IMR-90 (cell line): ENCODE measurements at regions not wholly inside any gene's neighbourhood (a gene's known extent, or its start where the extent isn't known, plus 50 kb on each side); places are given as distances from the start of the nearest gene placed in this dataset.
"Not testable (repeated sequence)": the region's sequence is repeated elsewhere in the genome, so short reads cannot be mapped to it uniquely, and the experiment has no call there.

Experiments used
- ATAC-seq: fragments of 200-7000 bp; cut with Tn5 transposase; 2 replicates; pipeline ENCODE4 v1.9.1; 2020; ENCODE audit warnings: low read depth, mild to moderate bottlenecking, moderate library complexity
- BruUV-seq: library from RNA; stranded (reverse); fragments of 400-500 nt; replicated peaks from 2 replicates; lab custom pipeline; 2021; lab: Mats Ljungman, UMichigan
- CTCF ChIA-PET: fragments of 300-600 bp; formaldehyde crosslinking; extraction: SDS; loops from one replicate; lab custom pipeline; 2021; ENCODE audit warnings: antibody characterized with exemption; lab: Yijun Ruan, JAX
- POLR2A ChIA-PET: fragments of 300-600 bp; sonication (Branson Sonifier 250); formaldehyde crosslinking; loops from one replicate; lab custom pipeline; 2022; ENCODE audit warnings: antibody characterized with exemption; ENCODE audit not compliant: unreplicated experiment; lab: Charles Lee
- DNase-seq: peaks from one replicate; pipeline ENCODE4 v3.0.0; 2013
- H2AFZ ChIP-seq: replicated peaks from 2 replicates; pipeline ENCODE3; 2013; ENCODE audit warnings: low read length, mild to moderate bottlenecking; ENCODE audit not compliant: poor library complexity
- H2AK5ac ChIP-seq: 2 replicates; pipeline ENCODE4 v1.6.1; 2013; ENCODE audit warnings: low read depth, low read length, inconsistent platforms
- H2AK9ac ChIP-seq: replicated peaks from 2 replicates; pipeline ENCODE3; 2013; ENCODE audit warnings: mild to moderate bottlenecking, low read depth, low read length, moderate library complexity; ENCODE audit not compliant: poor library complexity
- H2BK120ac ChIP-seq: 2 replicates; pipeline ENCODE4 v1.6.1; 2013; ENCODE audit warnings: low read depth, low read length, inconsistent platforms
- H2BK15ac ChIP-seq: 3 replicates; pipeline ENCODE4 v1.6.1; 2013; ENCODE audit warnings: low read depth, low read length, inconsistent platforms
- H2BK20ac ChIP-seq: 2 replicates; pipeline ENCODE4 v1.6.1; 2013; ENCODE audit warnings: low read depth, mild to moderate bottlenecking, inconsistent platforms, low read length, moderate library complexity
- H2BK5ac ChIP-seq: 2 replicates; pipeline ENCODE4 v1.6.1; 2013; ENCODE audit warnings: mild to moderate bottlenecking, low read depth, low read length, inconsistent platforms; ENCODE audit not compliant: poor library complexity, severe bottlenecking
- H3K14ac ChIP-seq: replicated peaks from 2 replicates; pipeline ENCODE4 v1.6.1; 2013; ENCODE audit warnings: low read depth, low read length, inconsistent platforms
- H3K18ac ChIP-seq: 2 replicates; pipeline ENCODE4 v1.6.1; 2013; ENCODE audit warnings: low read depth, low read length, control low read depth
- H3K23ac ChIP-seq: 2 replicates; pipeline ENCODE4 v1.6.1; 2013; ENCODE audit warnings: low read depth, low read length, inconsistent platforms
- H3K27ac ChIP-seq: 2 replicates; pipeline ENCODE4 v1.5.1; 2013; ENCODE audit warnings: mild to moderate bottlenecking, control low read depth, low read length; ENCODE audit not compliant: insufficient read depth
- H3K27me3 ChIP-seq: 2 replicates; pipeline ENCODE4 v1.6.1; 2013; ENCODE audit warnings: low read length; ENCODE audit not compliant: control insufficient read depth, insufficient read depth
- H3K36me3 ChIP-seq: 2 replicates; pipeline ENCODE4 v1.6.1; 2013; ENCODE audit warnings: low read length, mixed read lengths; ENCODE audit not compliant: control insufficient read depth, insufficient read depth
- H3K4ac ChIP-seq: 2 replicates; pipeline ENCODE4 v1.6.1; 2013; ENCODE audit warnings: low read depth, low read length, inconsistent platforms
- H3K4me1 ChIP-seq: 2 replicates; pipeline ENCODE4 v1.6.1; 2013; ENCODE audit warnings: low read length, mixed read lengths; ENCODE audit not compliant: control insufficient read depth, insufficient read depth
- H3K4me2 ChIP-seq: 2 replicates; pipeline ENCODE4 v1.6.1; 2013; ENCODE audit warnings: low read depth, mild to moderate bottlenecking, control low read depth, low read length, moderate library complexity
- H3K4me3 ChIP-seq: 2 replicates; pipeline ENCODE4 v1.5.1; 2013; ENCODE audit warnings: low read depth, mild to moderate bottlenecking, control low read depth, low read length, moderate library complexity; ENCODE audit not compliant: insufficient read depth
- H3K56ac ChIP-seq: 2 replicates; pipeline ENCODE4 v1.6.1; 2013; ENCODE audit warnings: low read length, inconsistent platforms; ENCODE audit not compliant: insufficient read depth; ENCODE audit errors: extremely low read depth
- H3K79me1 ChIP-seq, 2 experiments: 2 replicates each; pipeline ENCODE4 v1.6.1; 2013; ENCODE audit warnings: low read length in 2 of 2, inconsistent platforms in 1 of 2, low read depth in 1 of 2
- H3K9ac ChIP-seq: 2 replicates; pipeline ENCODE4 v1.6.1; 2013; ENCODE audit warnings: low read depth, low read length, control low read depth
- H3K9me1 ChIP-seq: 2 replicates; pipeline ENCODE4 v1.6.1; 2013; ENCODE audit warnings: low read length, inconsistent platforms; ENCODE audit not compliant: insufficient read depth
- H3K9me3 ChIP-seq: 2 replicates; pipeline ENCODE4 v1.6.1; 2013; ENCODE audit warnings: low read length; ENCODE audit not compliant: control insufficient read depth, insufficient read depth
- H4K20me1 ChIP-seq: 2 replicates; pipeline ENCODE4 v1.6.1; 2013; ENCODE audit warnings: low read length, inconsistent platforms; ENCODE audit not compliant: insufficient read depth
- H4K5ac ChIP-seq: 2 replicates; pipeline ENCODE4 v1.6.1; 2013; ENCODE audit warnings: mild to moderate bottlenecking, low read depth, low read length, control low read depth
- H4K8ac ChIP-seq, 2 experiments: 2 replicates each; pipeline ENCODE4 v1.6.1; 2013; ENCODE audit warnings: low read depth in 2 of 2, low read length in 2 of 2, control low read depth in 1 of 2, inconsistent platforms in 1 of 2
- H4K91ac ChIP-seq: 2 replicates; pipeline ENCODE4 v1.6.1; 2013; ENCODE audit warnings: low read depth, low read length, inconsistent platforms; ENCODE audit not compliant: insufficient read depth
- WGBS, 2 experiments: methylation state at CpG; one replicate each; pipeline versions ENCODE4 v1.1.5 to v1.1.7; 2013; ENCODE audit warnings: missing lambda C conversion rate in 2 of 2; ENCODE audit not compliant: insufficient read length in 1 of 2; ENCODE audit errors: extremely low coverage in 2 of 2; 5-methylcytosine and 5-hydroxymethylcytosine counted together
- dilution Hi-C: fragments of 300-500 bp; cut with HindIII; formaldehyde crosslinking; loops from one replicate; pipeline ENCODE4 v1.14.3; 2018; ENCODE audit warnings: low sequenced_read_pairs; ENCODE audit not compliant: unreplicated experiment
- in situ Hi-C: fragments of 300-500 bp; cut with MboI; formaldehyde crosslinking; loops from 3 replicates; pipeline ENCODE4 v1.14.3; 2019; ENCODE audit warnings: low sequenced_read_pairs, inconsistent platforms, mixed read lengths
- intact Hi-C: fragments of 100-400 bp; cut with micrococcal nuclease; formaldehyde crosslinking; loops from 2 replicates; pipeline ENCODE4 v1.10.0; 2022

DNA sequence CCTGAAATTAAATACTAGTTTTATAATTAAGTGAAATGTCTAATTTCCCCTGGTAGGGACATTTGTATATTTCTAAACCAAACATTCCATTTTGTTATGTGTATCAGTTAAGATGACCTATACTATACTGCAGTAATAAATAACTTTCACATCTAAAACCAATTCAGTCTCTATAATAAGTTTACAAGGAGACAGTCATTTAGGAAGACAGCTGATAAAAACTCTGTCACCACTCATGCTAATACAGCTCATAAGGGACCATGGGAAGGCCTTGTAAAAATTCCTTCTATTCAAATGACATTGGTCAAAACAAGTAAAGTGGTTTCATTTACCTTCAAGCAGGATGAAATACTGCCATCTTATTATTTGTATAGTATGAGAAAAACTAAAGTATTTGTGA is 128.4 kb upstream of the C1QTNF3 start:
- H4K8ac ChIP-seq, H3K4ac ChIP-seq, H2BK120ac ChIP-seq, H3K14ac ChIP-seq, H2AK5ac ChIP-seq, H3K23ac ChIP-seq, H2AFZ ChIP-seq, intact Hi-C loops, H3K27me3 ChIP-seq, H3K36me3 ChIP-seq, H2AK9ac ChIP-seq, CTCF ChIA-PET, H2BK20ac ChIP-seq, H3K9ac ChIP-seq, H2BK5ac ChIP-seq, H3K18ac ChIP-seq, H3K4me2 ChIP-seq, ATAC-seq, in situ Hi-C loops, H4K5ac ChIP-seq, H3K56ac ChIP-seq, POLR2A ChIA-PET, H2BK15ac ChIP-seq, H3K79me1 ChIP-seq, H3K9me3 ChIP-seq, H4K20me1 ChIP-seq, H3K4me1 ChIP-seq, DNase-seq, H3K9me1 ChIP-seq, dilution Hi-C loops, BruUV-seq, H4K91ac ChIP-seq, H3K27ac ChIP-seq, H3K4me3 ChIP-seq: not testable (repeated sequence)

DNA sequence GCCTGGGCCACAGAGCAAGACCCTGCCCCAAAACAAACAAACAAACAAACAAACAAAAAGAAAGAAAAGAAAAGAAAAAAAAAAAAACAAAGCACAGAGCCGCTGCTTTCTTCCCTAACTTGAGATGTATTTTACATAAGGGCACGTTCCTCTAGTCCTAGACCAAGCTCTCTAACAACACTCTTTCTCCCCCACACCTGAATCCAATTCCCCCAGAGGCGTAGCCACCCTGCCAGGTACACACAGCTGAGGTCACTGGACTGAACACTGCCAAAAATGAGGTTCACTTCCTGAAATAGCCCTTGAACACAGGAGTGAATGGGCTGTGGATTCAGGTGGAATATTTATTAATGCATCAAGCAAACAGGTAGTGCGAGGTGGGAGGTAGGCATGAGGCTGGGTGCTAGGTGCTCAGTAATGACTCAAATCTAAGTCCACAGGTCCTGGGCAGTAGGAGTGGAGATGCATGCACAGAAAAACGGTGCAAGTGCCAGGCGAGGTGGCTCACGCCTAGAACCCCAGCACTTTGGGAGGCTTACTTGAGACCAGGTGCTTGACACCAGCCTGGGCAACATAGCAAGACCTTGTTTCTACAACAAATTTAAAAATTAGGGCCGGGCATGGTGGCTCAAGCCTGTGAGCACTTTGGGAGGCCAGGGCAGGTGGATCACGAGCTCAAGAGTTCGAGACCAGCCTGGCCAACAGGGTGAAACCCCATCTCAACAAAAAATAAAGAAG is 136.6 kb upstream of the C1QTNF3 start:
- H3K36me3 ChIP-seq, H3K4me1 ChIP-seq, H2BK5ac ChIP-seq, H2BK15ac ChIP-seq, H2BK20ac ChIP-seq, H3K4me2 ChIP-seq, POLR2A ChIA-PET, H3K9ac ChIP-seq, CTCF ChIA-PET, H3K18ac ChIP-seq, ATAC-seq, in situ Hi-C loops, H2BK120ac ChIP-seq, H3K9me3 ChIP-seq, H3K27ac ChIP-seq, H4K91ac ChIP-seq, H3K23ac ChIP-seq, H3K4me3 ChIP-seq, H4K8ac ChIP-seq, intact Hi-C loops, H3K4ac ChIP-seq, dilution Hi-C loops, H3K9me1 ChIP-seq, BruUV-seq, H2AK9ac ChIP-seq, H4K5ac ChIP-seq, H3K27me3 ChIP-seq, H2AFZ ChIP-seq, H3K79me1 ChIP-seq, H4K20me1 ChIP-seq, H3K56ac ChIP-seq, DNase-seq, H2AK5ac ChIP-seq, H3K14ac ChIP-seq: not testable (repeated sequence)
- 95% methylated on average over 5 of the region's 10 CpGs; no CpG with 5 or more reads in 1 of the 2 experiments for WGBS, 2 experiments
